ENCODE measurements at regions not wholly inside any gene's neighbourhood (a gene's known extent, or its start where the extent isn't known, plus 50 kb on each side); places are given as distances from the start of the nearest gene placed in this dataset.
A peak's percentile ranks its signal among the peaks of the same experiment; 100 is the strongest.
"Not testable (repeated sequence)": the region's sequence is repeated elsewhere in the genome, so short reads cannot be mapped to it uniquely, and the experiment has no call there.

GRCh38 chr5:102047073-102047472, 249.0 kb downstream of the SLCO4C1 start:
- not testable (repeated sequence) for DNase-seq

GRCh38 chr5:102040326-102040725, 255.8 kb downstream of the SLCO4C1 start:
- DNase-seq: no peak

GRCh38 chr5:102036927-102037326, 259.2 kb downstream of the SLCO4C1 start:
- DNase-seq: no peak

- DNase-seq: no peak
Measured at GRCh38 chr5:102031711-102032110, 264.4 kb downstream of the SLCO4C1 start.

- DNase-seq: no peak
Measured at GRCh38 chr5:102018690-102019089, 277.4 kb downstream of the SLCO4C1 start.

GRCh38 chr5:102018279-102018678, 277.8 kb downstream of the SLCO4C1 start:
- no peak for DNase-seq

GRCh38 chr5:102014371-102014770, 281.7 kb downstream of the SLCO4C1 start:
- DNase-seq: no peak

- DNase-seq: no peak
Measured at GRCh38 chr5:102010644-102011043, 285.4 kb downstream of the SLCO4C1 start.

GRCh38 chr5:101997235-101997634, 298.8 kb downstream of the SLCO4C1 start:
- no peak for DNase-seq

GRCh38 chr5:101995585-101995984, 300.5 kb downstream of the SLCO4C1 start:
- DNase-seq: no peak

GRCh38 chr5:101991486-101991885, 304.6 kb downstream of the SLCO4C1 start:
- DNase-seq: no peak

GRCh38 chr5:101989659-101990058, 306.4 kb downstream of the SLCO4C1 start:
- DNase-seq: no peak

- DNase-seq: peak; percentile 22
Measured at GRCh38 chr5:101977729-101978345, 318.2 kb downstream of the SLCO4C1 start.

GRCh38 chr5:101976933-101977332, 319.2 kb downstream of the SLCO4C1 start:
- no peak for DNase-seq

- DNase-seq: no peak
Measured at GRCh38 chr5:101969742-101970141, 326.3 kb downstream of the SLCO4C1 start.

GRCh38 chr5:101966476-101966875, 329.6 kb downstream of the SLCO4C1 start:
- DNase-seq: no peak

GRCh38 chr5:101955891-101956290, 340.2 kb downstream of the SLCO4C1 start:
- no peak for DNase-seq

GRCh38 chr5:101950019-101950418, 346.1 kb downstream of the SLCO4C1 start:
- no peak for DNase-seq

- DNase-seq: no peak
Measured at GRCh38 chr5:101948615-101949014, 347.5 kb downstream of the SLCO4C1 start.

- no peak for DNase-seq
Measured at GRCh38 chr5:101943784-101944183, 352.3 kb downstream of the SLCO4C1 start.

- no peak for DNase-seq
Measured at GRCh38 chr5:101942321-101942882, 353.7 kb downstream of the SLCO4C1 start.

GRCh38 chr5:101937041-101937440, 359.0 kb downstream of the SLCO4C1 start:
- DNase-seq: no peak

- DNase-seq: no peak
Measured at GRCh38 chr5:101935086-101935485, 361.0 kb downstream of the SLCO4C1 start.

- no peak for DNase-seq
Measured at GRCh38 chr5:101932599-101932998, 363.5 kb downstream of the SLCO4C1 start.

- no peak for DNase-seq
Measured at GRCh38 chr5:101929628-101930027, 366.5 kb downstream of the SLCO4C1 start.
